NB4 (cell line): ENCODE measurements at regions not wholly inside any gene's neighbourhood (a gene's known extent, or its start where the extent isn't known, plus 50 kb on each side); places are given as distances from the start of the nearest gene placed in this dataset.

Source experiments
- DNase-seq: peaks from one replicate; pipeline ENCODE4 v3.0.0; 2010; ENCODE audit warnings: low read depth
- H3K4me3 ChIP-seq: one replicate; pipeline ENCODE4 v1.5.1; 2011; ENCODE audit warnings: mild to moderate bottlenecking, low read depth, low read length, moderate library complexity
- MYC ChIP-seq: IDR thresholded peaks from 2 replicates; pipeline ENCODE4 v1.6.1; 2011; ENCODE audit warnings: low read depth, low read length
- POLR2A ChIP-seq: IDR thresholded peaks from 2 replicates; pipeline ENCODE4 v1.6.1; 2011; ENCODE audit warnings: mild to moderate bottlenecking; ENCODE audit not compliant: insufficient read length; ENCODE audit errors: extremely low read depth
- TF ChIP-seq, protein P1 (sequence below): IDR thresholded peaks from one replicate; pipeline ENCODE4 v1.5.1; 2012; ENCODE audit warnings: low read depth, low read length
- TF ChIP-seq, protein P2 (sequence below): IDR thresholded peaks from 2 replicates; pipeline ENCODE4 v1.6.1; 2011; ENCODE audit warnings: low read depth, low read length

DNA sequence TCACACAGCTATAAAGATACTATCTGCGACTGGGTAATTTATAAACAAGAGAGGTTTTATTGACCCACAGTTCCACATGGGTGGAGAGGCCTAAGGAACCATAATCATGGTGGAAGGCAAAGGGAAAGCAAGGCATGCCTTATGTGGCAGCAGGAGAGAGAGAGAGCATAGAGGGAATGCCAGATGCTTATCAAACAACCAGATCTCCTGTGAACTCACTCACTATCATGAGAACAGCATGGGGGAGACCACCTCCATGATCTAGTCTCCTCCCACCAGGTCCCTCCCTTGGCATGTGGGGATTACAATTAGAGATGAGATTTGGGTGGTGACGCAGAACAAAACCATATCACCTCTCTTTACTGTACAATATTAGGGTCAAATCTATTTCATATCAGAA lies 1101.6 kb upstream of the RAG2 start:
- DNase-seq = no peak
- no peak overlapping the region for H3K4me3 ChIP-seq
- no peak for TF ChIP-seq MYC
- no peak for TF ChIP-seq POLR2A
- TF ChIP-seq, protein P1, sequence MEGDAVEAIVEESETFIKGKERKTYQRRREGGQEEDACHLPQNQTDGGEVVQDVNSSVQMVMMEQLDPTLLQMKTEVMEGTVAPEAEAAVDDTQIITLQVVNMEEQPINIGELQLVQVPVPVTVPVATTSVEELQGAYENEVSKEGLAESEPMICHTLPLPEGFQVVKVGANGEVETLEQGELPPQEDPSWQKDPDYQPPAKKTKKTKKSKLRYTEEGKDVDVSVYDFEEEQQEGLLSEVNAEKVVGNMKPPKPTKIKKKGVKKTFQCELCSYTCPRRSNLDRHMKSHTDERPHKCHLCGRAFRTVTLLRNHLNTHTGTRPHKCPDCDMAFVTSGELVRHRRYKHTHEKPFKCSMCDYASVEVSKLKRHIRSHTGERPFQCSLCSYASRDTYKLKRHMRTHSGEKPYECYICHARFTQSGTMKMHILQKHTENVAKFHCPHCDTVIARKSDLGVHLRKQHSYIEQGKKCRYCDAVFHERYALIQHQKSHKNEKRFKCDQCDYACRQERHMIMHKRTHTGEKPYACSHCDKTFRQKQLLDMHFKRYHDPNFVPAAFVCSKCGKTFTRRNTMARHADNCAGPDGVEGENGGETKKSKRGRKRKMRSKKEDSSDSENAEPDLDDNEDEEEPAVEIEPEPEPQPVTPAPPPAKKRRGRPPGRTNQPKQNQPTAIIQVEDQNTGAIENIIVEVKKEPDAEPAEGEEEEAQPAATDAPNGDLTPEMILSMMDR = no peak
- TF ChIP-seq, protein P2, sequence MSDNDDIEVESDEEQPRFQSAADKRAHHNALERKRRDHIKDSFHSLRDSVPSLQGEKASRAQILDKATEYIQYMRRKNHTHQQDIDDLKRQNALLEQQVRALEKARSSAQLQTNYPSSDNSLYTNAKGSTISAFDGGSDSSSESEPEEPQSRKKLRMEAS = no peak

DNA sequence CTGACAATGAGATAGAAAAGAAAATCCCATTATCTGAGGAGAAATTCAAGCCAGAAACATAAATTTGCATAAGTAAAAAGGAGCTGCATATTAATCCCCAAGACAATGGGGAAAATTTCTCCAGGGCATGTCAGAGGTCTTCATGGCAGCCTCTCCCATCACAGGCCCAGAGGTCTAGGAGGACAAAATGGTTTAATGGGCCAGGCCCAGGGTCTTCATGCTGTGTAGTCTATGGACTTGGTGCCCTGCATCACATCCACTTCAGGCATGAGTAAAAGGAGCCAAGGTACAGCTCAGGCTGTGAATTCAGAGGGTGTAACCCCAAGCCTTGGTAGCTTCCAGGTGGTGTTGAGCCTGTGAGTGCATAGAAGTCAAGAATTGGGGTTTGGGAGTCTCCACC lies 1097.2 kb upstream of the RAG2 start:
- TF ChIP-seq, protein P2 = no peak
- TF ChIP-seq POLR2A = no peak
- TF ChIP-seq MYC = no peak
- TF ChIP-seq, protein P1 = no peak
- DNase-seq = no peak
- no peak overlapping the region for H3K4me3 ChIP-seq

DNA sequence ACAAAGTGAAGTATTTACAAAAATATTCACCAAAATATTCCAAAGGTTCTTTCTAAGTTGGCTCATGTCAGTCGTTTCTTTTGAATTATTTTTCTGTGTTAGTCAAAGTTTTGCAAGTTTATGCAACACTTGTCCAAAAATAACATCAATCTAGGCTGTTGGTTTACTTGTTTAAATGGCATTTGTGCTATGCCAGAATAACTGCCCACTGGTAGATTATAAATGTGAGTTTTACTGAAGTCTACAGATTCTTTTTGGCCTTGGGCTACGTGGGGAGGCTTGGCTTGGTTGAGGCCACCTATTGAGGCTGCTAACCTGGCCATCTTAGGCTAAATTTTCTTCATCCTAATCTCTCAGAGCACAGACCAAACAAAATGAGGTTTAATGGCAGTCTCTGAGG lies 1091.9 kb upstream of the RAG2 start:
- no peak for DNase-seq
- no peak overlapping the region for H3K4me3 ChIP-seq
- TF ChIP-seq MYC (no peak), POLR2A (no peak)
- TF ChIP-seq, protein P2 = no peak
- TF ChIP-seq, protein P1 = no peak

DNA sequence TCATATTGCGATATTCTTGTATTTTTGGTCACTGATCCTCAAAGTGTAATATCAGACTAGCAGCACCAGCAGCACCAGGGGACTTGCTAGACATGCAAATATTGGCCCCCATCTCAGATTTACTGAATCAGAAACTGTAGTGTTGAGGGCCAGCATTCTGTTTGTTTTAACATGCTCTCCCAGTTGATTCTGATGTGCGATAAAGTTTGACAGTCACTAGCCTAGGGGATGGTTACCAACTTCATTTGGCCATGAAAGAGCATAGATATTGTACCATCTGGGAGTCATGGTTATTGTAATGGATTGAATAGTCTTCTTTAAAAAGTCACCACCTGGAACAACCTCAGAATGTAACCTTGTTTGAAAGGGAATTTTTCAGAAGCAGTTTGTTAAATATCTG lies 1090.4 kb upstream of the RAG2 start:
- H3K4me3 ChIP-seq = no peak overlapping the region
- no peak for DNase-seq
- TF ChIP-seq, protein P2 = no peak
- TF ChIP-seq POLR2A (no peak), MYC (no peak)
- TF ChIP-seq, protein P1 = no peak

DNA sequence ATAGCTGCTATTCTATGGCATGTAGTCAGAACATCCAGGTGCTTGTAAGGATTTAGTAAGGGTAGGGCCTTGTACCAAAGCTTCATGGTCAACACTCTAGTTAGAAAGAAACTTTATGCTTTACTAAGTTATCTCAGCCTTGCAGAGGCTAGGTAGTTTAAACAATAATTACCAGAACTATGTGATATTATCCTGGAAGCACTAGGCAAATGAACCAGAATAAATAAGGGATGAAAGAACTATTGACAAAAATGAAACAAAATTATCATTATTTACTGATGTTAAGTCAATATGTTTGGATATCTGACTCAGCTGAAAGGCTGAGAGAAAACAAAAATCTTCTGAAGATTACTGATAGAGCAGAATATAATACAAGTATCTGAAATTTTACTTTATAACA lies 1089.1 kb upstream of the RAG2 start:
- H3K4me3 ChIP-seq = no peak overlapping the region
- DNase-seq = no peak
- no peak for TF ChIP-seq POLR2A
- TF ChIP-seq, protein P1 = no peak
- TF ChIP-seq MYC = no peak
- TF ChIP-seq, protein P2 = no peak

DNA sequence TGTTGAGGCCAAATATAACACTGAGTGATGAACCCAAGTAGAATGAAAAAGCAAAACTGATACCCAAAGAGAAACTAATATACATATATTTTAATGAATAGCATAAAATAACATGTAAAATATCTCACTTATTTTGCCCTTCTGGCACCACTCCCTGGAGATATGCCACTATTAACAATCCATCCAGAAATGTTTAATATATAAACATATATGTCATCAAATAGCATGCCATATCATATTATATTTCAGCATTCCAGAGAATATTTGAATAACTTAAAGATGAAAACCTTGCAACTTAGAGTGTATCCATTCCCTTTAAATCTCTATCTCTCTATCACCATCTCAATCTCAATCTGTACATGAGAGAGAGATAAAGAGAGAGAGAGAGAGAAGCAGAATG lies 1073.3 kb upstream of the RAG2 start:
- H3K4me3 ChIP-seq = no peak overlapping the region
- TF ChIP-seq MYC (no peak), POLR2A (no peak)
- TF ChIP-seq, protein P1 = no peak
- TF ChIP-seq, protein P2 = no peak

More for the DNA sequence above, 1073.3 kb upstream of the RAG2 start:
- DNase-seq = no peak
